Daoy (cell line): ENCODE measurements at regions not wholly inside any gene's neighbourhood (a gene's known extent, or its start where the extent isn't known, plus 50 kb on each side); places are given as distances from the start of the nearest gene placed in this dataset.
"Not testable (repeated sequence)": the region's sequence is repeated elsewhere in the genome, so short reads cannot be mapped to it uniquely, and the experiment has no call there.

Source experiments
- DNase-seq: peaks from one replicate; pipeline ENCODE4 v3.0.0-alpha.2; 2015; ENCODE audit warnings: low read depth

DNA sequence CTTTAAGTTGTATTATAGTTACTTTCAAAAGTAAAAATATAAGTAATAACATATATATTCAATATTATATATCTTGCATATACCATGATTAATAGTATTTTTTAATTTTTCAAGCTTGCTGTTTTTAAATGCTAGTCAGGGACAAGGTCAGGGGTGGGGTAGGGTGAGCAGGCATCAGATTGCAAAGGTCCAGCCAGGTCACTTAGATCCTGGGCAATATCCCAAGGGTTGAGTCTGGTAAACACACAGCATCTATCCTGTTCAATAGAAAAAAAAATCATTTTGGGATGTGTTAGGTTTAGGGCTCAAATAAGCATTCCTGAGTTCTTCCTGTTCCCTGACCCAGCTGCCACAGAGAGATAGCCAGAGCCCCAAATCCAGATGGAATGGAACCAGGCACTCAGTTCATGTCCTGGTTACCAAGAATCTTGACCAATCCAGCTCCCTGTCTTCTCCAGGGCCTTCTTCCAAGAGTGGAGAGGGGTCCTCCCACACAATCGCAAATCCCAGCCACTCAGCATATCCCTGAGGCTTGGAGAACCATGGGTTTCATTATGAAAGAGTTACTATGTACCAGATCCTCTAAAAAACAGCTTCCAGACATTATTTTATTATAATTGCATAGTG, 134.9 kb upstream of the TOP1 start:
- DNase-seq: no peak

DNA sequence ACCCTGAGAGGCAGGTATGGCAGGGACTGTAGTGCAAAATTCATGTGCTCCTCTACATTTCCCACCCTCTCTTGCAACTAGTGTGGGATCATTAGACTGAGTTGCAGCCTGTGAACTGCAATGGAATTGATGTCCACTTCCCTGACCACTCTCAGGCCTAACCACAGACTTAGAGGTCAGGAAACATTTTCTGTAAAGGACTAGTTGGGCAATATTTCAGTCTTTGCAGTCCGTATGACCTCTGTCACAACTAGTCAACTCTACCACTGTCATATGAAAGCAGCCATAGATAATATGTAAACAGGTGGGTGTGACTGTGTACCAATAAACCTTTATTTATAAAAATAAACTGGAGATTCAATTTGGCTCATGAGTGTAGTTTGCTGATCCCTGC, 134.4 kb upstream of the TOP1 start:
- no peak for DNase-seq

DNA sequence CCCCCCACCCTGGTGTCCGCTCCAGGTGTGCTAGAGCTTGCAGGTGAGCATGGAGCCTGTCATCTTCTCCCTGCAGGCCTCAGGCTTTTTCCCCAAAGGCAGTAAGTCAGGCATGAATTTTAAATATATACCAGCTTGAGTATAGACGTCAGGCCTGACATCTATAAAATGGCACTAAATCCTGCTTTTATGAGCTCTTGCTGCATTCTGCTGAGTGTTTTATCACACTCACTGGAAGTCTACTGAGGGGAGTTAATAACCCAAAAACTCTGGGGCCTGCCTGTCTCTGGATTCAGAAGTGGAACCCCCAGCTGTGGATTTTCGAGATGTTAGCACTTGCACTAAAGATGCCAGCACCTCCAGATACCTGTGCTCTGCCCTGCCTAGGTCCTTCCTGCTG, 133.4 kb upstream of the TOP1 start:
- no peak for DNase-seq

DNA sequence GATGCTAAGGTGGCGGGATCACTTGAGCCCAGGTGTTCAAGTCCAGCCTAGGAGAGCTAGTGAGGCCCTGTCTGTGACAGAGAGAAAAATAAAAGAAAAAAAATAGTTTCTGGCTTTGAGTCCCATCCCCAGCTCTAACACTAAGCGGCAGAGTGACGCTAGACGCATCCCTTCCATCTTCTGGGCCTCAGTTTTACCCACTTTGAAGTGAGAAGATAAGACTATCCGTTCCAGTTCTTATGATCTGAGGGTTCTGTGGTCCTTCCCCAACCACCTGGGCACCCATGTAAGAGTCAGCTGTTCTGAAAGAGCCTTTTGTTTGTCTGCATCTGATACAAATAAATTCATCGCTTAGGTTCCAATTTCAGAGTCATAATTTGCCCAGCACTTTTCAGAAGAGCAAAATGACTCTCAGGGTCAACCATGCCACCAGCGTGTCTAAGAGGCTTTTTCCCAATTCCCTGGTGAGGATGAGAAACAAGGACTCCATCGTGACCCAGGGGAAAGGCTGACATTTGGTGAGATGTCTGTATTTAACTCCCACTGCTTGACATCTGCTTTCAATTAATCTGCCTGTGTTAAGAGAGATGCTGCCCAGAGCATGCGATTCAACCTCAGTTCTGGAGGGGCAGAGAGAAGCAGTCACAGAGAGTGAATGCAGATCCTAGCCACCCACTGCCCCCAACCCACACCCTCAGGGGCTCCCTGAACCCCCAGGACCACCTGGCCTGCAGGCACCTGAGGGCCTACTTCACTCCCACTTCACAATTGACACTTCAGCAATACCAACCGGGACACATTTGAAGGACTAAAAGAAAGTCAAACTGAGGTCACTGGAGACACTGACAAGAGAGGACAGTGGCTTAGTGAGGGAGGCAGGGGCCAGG, 131.6 kb upstream of the TOP1 start:
- DNase-seq: no peak

DNA sequence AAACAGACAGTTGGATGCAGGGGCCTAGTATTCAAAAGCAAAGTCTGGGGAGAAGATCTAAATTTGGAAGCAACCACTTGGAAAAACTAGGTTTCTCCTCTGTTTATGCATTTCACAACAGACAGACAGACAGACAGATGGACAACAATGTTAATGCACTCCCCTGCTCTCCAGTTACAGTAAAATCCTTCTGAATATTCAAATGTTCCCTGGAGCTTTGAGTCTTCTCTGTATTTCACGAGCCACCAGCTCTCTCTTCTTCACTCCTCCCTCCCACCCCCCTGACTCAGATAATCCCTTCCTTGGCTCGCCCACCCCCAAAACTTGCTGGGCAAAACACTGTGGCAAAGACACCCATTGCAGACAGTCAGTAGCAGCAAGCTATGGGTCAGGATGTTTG, 129.3 kb upstream of the TOP1 start:
- DNase-seq: no peak

DNA sequence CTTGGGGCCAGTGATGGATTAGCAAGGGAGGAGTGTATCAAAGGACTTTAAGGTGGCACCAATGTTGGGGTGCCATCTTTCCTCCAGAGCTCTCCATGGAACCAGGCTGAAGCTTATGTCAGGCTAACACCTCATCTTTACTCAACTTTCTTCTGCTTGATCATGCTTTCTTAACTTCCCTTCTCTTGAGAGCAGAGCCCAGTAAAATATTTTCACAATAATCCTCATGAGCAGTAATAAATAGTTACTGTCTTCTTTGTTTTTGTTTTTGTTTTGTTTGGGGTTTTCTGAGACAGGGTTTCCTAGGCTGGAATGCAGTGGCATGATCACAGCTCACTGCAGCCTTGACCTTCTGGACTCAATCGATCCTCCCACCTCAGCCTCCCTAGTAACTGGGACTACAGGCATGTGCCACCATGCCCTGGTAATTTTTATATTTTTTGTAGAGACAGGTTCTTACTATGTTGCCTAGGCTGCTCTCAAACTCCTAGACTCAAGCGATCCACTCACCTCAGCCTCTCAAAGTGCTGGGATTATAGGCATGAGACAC, 127.9 kb upstream of the TOP1 start:
- no peak for DNase-seq

DNA sequence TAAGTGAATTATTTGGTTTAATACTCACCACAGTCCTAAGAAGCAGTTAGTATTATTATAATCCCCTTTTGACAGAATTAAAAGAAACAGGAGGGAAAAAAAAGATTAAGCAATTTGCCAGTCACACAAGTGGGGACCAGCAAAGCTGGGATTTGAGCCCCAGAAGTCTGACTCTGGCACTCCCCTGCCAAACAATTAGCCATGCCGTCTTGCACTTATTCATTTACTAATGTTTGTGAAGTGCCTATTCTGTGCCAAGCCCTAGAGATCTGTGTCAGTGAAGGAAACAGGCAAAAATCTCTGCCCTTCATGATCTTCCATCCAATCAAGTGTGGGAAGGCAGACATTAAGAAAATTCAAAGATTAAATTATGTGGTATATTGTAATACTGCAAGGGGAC, 126.0 kb upstream of the TOP1 start:
- no peak for DNase-seq

DNA sequence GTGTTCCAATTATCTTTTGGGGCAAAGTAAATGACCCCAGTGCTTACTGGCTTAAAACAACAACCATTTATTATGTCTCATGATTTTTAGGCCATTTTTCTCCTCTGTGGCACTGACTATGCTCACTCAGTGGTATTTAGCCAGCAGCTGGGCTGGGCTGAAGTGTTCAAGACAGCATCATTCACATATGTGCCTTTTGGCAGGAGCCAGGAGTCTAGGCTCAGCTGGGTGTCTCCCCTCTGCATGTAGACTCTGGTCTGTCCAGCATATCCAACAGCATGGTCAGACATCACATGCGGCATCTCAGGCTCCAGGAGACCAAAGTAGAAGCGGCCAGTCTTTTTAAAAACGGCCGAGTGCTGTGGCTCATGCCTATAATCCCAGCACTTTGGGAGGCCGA, 120.3 kb upstream of the TOP1 start:
- DNase-seq: no peak

DNA sequence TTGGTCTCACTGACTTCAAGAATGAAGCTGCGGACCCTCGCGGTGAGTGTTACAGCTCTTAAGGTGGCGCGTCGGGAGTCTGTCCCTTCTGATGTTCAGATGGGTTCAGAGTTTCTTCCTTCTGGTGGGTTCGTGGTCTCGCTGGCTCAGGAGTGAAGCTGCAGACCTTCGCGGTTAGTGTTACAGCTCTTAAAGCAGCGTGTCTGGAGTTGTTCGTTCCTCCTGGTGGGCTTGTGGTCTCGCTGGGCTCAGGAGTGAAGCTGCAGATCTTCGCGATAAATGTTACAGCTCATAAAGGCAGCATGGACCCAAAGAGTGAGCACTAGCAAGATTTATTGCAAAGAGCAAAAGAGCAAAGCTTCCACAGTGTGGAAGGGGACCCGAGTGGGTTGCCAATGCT, 119.1 kb upstream of the TOP1 start:
- not testable (repeated sequence) for DNase-seq

DNA sequence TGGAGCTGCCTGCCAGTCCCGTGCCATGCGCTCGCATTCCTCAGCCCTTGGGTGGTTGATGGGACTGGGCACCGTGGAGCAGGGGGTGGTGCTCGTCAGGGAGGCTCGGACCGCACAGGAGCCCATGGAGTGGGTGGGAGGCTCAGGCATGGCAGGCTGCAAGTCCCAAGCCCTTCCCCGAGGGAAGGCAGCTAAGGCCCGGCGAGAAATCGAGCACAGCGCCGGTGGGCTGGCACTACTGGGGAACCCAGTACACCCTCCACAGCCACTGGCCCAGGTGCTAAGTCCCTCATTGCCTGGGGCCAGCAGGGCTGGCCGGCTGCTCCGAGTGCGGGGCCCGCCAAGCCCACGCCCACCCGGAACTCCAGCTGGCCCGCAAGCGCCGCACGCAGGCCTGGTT, 118.2 kb upstream of the TOP1 start:
- DNase-seq: not testable (repeated sequence)

DNA sequence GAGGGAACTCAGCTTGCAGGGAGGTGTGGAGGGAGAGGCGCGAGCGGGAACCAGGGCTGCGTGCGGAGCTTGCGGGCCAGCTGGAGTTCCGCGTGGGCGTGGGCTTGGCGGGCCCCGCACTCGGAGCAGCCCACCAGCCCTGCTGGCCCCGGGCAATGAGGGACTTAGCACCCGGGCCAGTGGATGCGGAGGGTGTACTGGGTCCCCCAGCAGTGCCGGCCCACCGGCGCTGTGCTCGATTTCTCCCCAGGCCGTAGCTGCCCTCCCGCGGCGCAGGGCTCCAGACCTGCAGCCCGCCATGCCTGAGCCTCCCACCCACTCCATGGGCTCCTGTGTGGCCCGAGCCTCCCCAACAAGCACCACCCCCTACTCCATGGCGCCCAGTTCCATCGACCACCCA, 117.5 kb upstream of the TOP1 start:
- not testable (repeated sequence) for DNase-seq

DNA sequence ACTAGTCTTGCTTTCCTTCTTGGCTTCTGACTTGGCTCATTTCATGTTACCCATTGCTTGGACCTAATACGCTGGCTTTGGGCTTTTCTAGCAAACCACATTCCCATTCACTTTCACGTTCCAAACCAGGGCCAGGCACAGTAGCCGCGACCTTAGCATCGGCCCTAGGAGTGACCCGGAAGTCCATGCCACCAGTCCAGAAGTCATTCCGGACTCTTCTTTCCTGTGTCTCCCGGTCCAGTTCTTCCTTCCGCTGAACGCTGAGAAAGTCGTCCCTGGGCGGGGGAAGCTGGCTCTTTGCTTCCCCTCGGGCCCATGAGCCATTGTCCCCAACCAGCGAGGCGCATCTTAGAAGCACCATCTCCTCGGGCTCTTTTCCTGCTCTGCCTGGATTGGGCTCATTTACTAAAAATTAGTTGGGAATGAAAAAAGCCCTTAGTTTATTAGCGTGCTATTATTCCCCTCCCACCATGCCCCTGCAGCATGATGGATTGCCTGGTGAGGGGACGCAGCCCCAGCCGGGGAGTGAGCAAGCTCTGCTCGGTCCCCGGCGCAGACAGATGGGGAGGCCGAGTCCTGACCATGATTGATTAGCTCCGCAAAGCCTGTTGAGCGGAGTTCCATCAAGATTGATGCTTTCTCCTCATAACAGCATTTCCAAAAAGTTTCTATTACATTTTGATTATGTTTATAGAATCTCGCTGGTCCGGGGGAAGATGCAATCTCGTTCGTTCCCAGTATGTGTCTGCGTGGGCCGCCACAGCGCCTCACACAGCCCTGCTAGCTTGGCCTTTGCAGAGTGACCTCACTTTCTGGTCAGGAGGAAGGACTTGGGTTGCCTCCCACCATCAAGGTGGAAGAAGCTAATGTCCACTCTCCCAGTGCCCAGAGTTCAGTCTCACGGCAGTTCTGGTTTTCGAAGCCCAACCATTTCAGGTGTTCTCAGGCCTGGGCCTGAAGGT, 115.1 kb upstream of the TOP1 start:
- no peak for DNase-seq

DNA sequence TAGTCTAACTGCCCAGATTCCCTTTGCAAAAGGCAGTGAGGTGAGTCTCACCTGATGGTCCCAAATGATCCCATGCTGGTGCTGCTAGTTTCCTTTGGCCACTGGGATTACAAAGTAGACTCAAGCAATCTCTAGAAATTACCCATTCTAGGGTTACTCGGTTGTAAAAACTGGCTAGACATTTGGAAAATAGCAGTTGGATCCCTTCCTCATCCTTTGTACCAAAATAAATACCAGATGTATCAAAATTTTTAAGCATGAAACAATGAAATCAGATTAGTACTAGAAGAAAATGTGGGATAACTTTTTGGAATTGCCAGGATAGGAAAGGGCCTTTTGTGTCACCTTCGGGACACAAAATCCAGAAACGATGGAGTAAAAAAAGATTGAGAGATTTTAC, 112.9 kb upstream of the TOP1 start:
- no peak for DNase-seq

DNA sequence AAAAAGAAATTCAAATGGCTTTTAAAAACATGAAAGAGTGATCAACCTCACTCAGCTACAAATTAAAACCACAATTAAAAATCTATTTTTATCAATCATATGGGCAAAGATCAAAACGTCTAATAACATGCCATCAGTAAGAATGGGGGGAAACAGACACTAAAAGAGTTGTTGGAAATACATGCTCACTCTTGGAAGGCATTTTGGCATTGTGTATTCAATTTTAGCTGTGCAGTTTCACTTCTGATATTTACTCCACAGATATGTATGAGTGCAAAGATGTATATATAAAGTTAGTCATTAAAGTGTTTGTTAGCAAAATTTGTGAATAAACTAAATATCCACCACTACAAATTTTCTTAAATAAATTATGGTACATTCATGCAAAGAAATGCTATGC, 112.3 kb upstream of the TOP1 start:
- DNase-seq: no peak

DNA sequence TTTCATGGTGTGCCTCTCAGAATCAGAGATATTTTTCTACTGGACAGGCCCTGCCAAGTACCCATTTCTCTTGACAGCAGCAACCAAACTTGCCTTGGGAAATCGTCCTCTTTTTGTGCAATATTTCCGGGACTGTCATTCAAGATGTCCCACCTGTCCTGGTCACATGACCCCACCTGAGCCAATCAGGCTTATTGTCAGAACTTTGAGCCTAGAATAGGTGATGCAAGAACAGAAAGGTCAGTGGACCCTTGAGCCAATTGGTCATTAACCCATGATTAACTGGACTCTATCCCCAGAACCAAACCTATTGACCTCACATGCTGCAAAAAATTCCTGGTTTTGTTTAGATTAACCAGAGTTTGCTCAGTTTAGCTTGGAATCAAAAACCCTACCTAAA, 108.3 kb upstream of the TOP1 start:
- no peak for DNase-seq

DNA sequence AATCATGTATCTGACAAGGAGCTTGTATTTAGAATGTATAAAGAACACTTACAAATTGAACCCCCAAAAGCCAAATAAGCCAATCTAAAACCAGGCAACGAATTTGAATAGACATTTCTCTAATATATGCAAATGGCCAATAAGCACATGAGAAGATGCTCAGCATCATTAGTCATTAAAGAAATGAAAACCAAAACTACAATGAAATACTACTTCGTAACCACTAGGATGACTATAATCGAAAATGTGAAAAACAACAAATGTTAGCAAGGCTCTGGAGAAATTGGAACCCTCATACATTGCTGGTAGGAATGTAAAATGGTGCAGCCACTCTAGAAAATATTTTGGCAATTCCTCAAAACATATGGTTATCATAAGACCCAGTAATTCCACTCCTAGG, 105.8 kb upstream of the TOP1 start:
- DNase-seq: no peak

DNA sequence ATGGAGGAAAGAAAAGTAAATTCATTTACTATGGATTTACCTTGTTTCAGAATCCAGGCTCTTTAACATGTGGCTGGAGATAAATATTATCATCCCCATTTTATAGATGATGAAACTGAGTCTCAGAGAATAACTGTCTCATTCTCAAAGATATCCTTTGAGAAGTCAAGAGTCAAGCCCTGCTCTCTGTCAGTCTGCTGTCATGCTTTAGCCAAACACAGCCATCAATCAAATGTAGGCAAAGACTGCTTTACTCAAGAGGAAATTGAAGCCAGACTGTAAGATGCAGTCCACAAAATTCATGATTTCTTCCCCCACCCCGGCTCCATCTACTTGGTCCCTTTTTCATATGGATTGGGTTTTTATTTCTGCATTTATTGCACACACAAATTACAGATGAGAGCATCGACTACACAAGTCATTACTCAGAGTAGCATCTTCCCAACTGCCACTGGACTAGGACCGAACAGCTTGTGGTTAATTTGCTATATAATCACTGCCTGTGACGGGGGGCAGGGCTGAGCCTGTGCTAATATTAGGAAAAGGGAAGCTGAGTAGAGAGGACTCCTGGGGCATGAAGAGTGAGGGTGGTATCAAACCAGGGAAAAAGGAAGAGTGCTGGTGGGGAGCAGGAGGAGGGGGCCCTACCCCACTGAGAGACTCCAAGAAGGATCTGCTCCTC, 102.7 kb upstream of the TOP1 start:
- no peak for DNase-seq

DNA sequence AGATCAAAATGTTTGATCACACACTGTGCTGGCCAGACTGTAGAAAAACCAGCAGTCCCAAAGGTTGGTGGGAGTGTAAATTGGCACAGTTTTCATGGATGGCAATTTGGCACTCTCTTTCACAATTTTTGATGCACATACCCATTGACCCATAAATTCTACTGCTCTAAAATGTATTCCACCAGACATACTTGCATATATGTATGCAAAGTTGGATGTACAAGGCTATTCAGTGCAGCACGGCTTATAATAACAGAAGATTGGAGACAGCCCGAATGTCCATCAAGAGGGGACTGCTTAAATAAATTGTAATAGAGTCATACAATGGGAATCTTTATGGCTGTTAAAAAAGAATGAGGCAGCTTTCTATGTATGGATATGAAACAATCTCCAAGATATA, 101.7 kb upstream of the TOP1 start:
- no peak for DNase-seq

DNA sequence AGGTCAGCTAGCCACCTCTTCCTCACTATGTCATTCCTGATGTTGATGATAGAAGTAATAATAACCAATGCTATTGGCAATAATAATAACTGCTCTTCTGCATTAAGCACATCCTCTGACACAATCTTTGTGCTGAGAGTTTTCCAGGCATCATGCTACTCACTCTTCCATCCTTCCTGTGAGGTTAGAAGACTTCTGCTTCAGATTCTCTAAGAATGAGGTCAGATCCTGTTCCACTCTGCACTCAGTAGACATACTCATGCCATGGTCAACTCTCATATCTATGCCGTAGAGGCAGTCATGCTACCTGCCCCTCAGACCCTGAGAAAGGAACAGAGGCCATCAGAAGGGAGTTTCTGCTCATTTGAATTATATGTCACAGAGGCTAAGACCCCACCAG, 98.1 kb upstream of the TOP1 start:
- DNase-seq: no peak

DNA sequence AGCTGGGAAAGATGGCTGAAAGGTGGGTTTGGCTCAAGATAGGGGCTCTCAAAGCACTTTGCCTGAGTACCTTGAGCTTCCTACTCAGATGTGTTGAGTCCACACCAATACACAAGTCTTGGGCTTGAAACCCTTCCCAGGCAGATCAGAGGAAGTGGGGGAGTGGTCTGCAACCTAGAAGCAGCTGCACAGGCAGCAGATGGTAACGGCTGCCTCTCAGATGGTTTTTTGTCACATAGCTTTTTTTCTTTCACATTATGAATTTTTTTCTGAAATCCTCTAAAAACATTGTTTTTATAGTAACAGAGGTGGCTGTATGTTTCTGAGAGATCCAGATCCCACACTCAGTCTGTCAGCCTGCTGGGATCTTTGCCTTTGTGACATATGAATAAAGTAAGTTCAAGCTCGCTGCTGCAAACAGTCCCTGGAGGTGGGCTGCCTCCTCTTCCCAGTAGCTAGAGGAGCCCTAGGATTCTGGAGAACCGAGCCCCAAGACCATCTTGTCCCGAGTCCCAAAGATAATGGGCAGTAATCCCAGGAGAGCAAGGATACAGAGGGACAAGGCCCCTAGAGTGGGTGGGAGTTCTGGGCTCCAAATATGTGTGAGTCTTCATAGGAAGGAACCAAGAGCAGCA, 97.1 kb upstream of the TOP1 start:
- no peak for DNase-seq

DNA sequence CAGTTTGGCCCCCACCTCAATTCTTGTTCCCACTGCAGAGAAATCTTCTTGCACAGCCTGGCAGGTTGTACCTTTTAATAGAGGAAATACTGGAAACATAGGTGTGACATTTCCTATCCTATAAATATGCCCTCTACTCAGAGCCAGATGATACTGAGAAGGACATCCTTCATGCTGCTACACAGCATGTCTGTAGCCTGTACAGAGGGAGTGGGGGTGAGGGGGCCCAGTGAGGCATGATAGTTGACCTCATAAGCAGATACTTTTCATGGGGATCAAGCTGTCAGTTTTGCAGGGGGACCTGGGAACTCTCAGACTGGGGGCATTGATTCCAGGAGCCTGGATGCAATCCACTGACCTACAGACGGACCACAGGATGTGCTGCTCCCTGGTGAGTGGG, 96.2 kb upstream of the TOP1 start:
- no peak for DNase-seq
